ENCODE measurements at regions not wholly inside any gene's neighbourhood (a gene's known extent, or its start where the extent isn't known, plus 50 kb on each side); places are given as distances from the start of the nearest gene placed in this dataset.

- H3K4me1 ChIP-seq (ENCODE audit: insufficient read depth), result peaks cover 22% of the 10 kb centered on the region
- no peak overlapping the region for H3K4me3 ChIP-seq
- H3K27me3 ChIP-seq, result no peaks in the 10 kb centered on the region
- WGBS (ENCODE audit: low lambda C conversion rate, missing lambda C conversion rate), result 55% methylated on average over 3 of the region's 3 CpGs
- no peak overlapping the region for H2AFZ ChIP-seq
- no peaks in the 10 kb centered on the region for H3K36me3 ChIP-seq (replicated peaks; ENCODE audit: insufficient read depth, low read depth)
- no peak for DNase-seq (ENCODE audit: low spot score)
- no peaks in the 10 kb centered on the region for H3K9me3 ChIP-seq (ENCODE audit: low read depth)
- H3K27ac ChIP-seq, result peak overlapping the region; percentile 80
- no peak overlapping the region for H3K4me2 ChIP-seq
- TF ChIP-seq EZH2 (IDR thresholded peaks at IDR 0.05; ENCODE audit: borderline replicate concordance) (no peak), CTCF (IDR thresholded peaks at IDR 0.05; ENCODE audit: poor library complexity) (no peak)
- H4K20me1 ChIP-seq (ENCODE audit: insufficient read depth, poor library complexity, severe bottlenecking), result no peaks in the 10 kb centered on the region
- no peaks in the 10 kb centered on the region for H3K9me2 ChIP-seq (replicated peaks; ENCODE audit: insufficient read depth)
- H3K79me2 ChIP-seq, result no peaks in the 10 kb centered on the region
Measured at GRCh38 chr6:139706912-139707311, 332.5 kb upstream of the CITED2 start.

DNA sequence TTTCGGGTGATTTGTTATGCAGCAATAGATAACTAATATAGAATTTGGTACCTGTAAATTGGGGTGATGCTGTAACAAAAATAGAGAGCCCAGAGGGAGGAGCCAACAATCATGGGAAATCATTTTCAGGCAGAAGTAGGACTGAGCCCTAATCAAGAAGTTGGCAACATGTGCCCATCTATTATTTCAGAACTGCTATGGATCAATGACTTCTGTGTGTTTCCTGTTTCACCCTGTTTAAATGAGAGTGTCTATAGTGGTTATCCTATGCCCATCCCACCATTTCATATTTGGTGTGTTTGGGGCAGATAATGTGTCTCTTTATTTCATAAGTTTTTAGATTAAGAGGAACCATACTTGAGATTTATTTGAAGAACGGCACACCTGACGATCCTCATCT is 330.8 kb upstream of the CITED2 start:
- no peak overlapping the region for H2AFZ ChIP-seq
- peaks cover 19% of the 10 kb centered on the region for H3K4me1 ChIP-seq (ENCODE audit: insufficient read depth)
- DNase-seq (ENCODE audit: low spot score), result no peak
- 97% methylated on average over 3 of the region's 3 CpGs for WGBS (ENCODE audit: low lambda C conversion rate, missing lambda C conversion rate)
- no peak for TF ChIP-seq EZH2phosphoT487 (IDR thresholded peaks at IDR 0.05; ENCODE audit: low read depth, severe bottlenecking, unreplicated experiment)
- no peak for TF ChIP-seq EZH2 (IDR thresholded peaks at IDR 0.05; ENCODE audit: borderline replicate concordance)
- TF ChIP-seq CTCF (IDR thresholded peaks at IDR 0.05; ENCODE audit: poor library complexity), result no peak
- no peaks in the 10 kb centered on the region for H4K20me1 ChIP-seq (ENCODE audit: insufficient read depth, poor library complexity, severe bottlenecking)
- no peaks in the 10 kb centered on the region for H3K79me2 ChIP-seq
- H3K27me3 ChIP-seq, result no peaks in the 10 kb centered on the region
- no peak overlapping the region for H3K4me2 ChIP-seq
- H3K4me3 ChIP-seq, result no peak overlapping the region
- no peaks in the 10 kb centered on the region for H3K9me2 ChIP-seq (replicated peaks; ENCODE audit: insufficient read depth)
- no peak overlapping the region for H3K27ac ChIP-seq
- no peaks in the 10 kb centered on the region for H3K36me3 ChIP-seq (replicated peaks; ENCODE audit: insufficient read depth, low read depth)
- H3K9me3 ChIP-seq (ENCODE audit: low read depth), result no peaks in the 10 kb centered on the region

DNA sequence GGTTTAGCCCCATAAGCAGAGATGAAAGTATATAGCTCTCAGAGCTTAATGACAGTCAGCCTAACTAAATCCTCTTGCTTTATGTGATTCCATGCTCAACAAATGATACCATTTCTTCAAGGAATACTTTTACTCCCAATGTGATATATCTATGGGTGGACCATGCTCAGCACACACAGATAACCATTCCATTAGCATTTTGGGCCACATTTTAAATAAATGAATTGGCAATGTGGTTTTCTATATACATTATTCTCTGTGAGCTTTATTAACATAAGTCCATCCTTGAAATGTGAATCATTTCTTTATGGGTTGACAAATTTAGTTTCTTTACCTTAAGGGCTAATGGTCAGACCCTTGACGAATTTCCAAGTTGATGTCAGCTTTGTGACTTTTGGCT is 329.3 kb upstream of the CITED2 start:
- Histone ChIP-seq H3K4me2 (no peak overlapping the region), H3K36me3 (replicated peaks; ENCODE audit: insufficient read depth, low read depth) (no peaks in the 10 kb centered on the region), H3K4me3 (no peak overlapping the region), H3K4me1 (ENCODE audit: insufficient read depth) (peaks cover 12% of the 10 kb centered on the region), H4K20me1 (ENCODE audit: insufficient read depth, poor library complexity, severe bottlenecking) (no peaks in the 10 kb centered on the region), H3K27ac (no peak overlapping the region), H3K9me2 (replicated peaks; ENCODE audit: insufficient read depth) (no peaks in the 10 kb centered on the region), H2AFZ (no peak overlapping the region), H3K79me2 (no peaks in the 10 kb centered on the region), H3K9me3 (ENCODE audit: low read depth) (no peaks in the 10 kb centered on the region), H3K27me3 (no peaks in the 10 kb centered on the region)
- DNase-seq (ENCODE audit: low spot score), result no peak
- 97% methylated on average over 1 of the region's 1 CpG for WGBS (ENCODE audit: low lambda C conversion rate, missing lambda C conversion rate)
- TF ChIP-seq EZH2 (IDR thresholded peaks at IDR 0.05; ENCODE audit: borderline replicate concordance), result no peak
- TF ChIP-seq EZH2phosphoT487 (IDR thresholded peaks at IDR 0.05; ENCODE audit: low read depth, severe bottlenecking, unreplicated experiment), result no peak
- no peak for TF ChIP-seq CTCF (IDR thresholded peaks at IDR 0.05; ENCODE audit: poor library complexity)

- H2AFZ ChIP-seq, result no peak overlapping the region
- no peak overlapping the region for H3K27ac ChIP-seq
- no peak for DNase-seq (ENCODE audit: low spot score)
- no peak overlapping the region for H3K4me2 ChIP-seq
- no peaks in the 10 kb centered on the region for H3K36me3 ChIP-seq (replicated peaks; ENCODE audit: insufficient read depth, low read depth)
- TF ChIP-seq EZH2 (IDR thresholded peaks at IDR 0.05; ENCODE audit: borderline replicate concordance) (no peak), EZH2phosphoT487 (IDR thresholded peaks at IDR 0.05; ENCODE audit: low read depth, severe bottlenecking, unreplicated experiment) (no peak), CTCF (IDR thresholded peaks at IDR 0.05; ENCODE audit: poor library complexity) (no peak)
- H4K20me1 ChIP-seq (ENCODE audit: insufficient read depth, poor library complexity, severe bottlenecking), result no peaks in the 10 kb centered on the region
- no peaks in the 10 kb centered on the region for H3K27me3 ChIP-seq
- no peak overlapping the region for H3K4me3 ChIP-seq
- H3K4me1 ChIP-seq (ENCODE audit: insufficient read depth), result peaks cover under 1% of the 10 kb centered on the region
- H3K9me2 ChIP-seq (replicated peaks; ENCODE audit: insufficient read depth), result no peaks in the 10 kb centered on the region
- H3K9me3 ChIP-seq (ENCODE audit: low read depth), result no peaks in the 10 kb centered on the region
- no peaks in the 10 kb centered on the region for H3K79me2 ChIP-seq
Measured at GRCh38 chr6:139702706-139703105, 328.3 kb upstream of the CITED2 start.

Measured in hepatocyte (in vitro differentiated cells).